ENCODE measurements at regions not wholly inside any gene's neighbourhood (a gene's known extent, or its start where the extent isn't known, plus 50 kb on each side); places are given as distances from the start of the nearest gene placed in this dataset.

GRCh38 chr4:18077808-18078207 is 56.3 kb upstream of the LCORL start:
- TF ChIP-seq, protein P1, sequence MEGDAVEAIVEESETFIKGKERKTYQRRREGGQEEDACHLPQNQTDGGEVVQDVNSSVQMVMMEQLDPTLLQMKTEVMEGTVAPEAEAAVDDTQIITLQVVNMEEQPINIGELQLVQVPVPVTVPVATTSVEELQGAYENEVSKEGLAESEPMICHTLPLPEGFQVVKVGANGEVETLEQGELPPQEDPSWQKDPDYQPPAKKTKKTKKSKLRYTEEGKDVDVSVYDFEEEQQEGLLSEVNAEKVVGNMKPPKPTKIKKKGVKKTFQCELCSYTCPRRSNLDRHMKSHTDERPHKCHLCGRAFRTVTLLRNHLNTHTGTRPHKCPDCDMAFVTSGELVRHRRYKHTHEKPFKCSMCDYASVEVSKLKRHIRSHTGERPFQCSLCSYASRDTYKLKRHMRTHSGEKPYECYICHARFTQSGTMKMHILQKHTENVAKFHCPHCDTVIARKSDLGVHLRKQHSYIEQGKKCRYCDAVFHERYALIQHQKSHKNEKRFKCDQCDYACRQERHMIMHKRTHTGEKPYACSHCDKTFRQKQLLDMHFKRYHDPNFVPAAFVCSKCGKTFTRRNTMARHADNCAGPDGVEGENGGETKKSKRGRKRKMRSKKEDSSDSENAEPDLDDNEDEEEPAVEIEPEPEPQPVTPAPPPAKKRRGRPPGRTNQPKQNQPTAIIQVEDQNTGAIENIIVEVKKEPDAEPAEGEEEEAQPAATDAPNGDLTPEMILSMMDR (IDR thresholded peaks at IDR 0.05; ENCODE audit: low read depth, low read length, missing control alignments): no peak
- DNase-seq (ENCODE audit: low read depth): no peak
- H3K4me3 ChIP-seq (ENCODE audit: low read depth, low read length): no peak overlapping the region

- H3K4me3 ChIP-seq (ENCODE audit: low read depth, low read length): no peak overlapping the region
- TF ChIP-seq, protein P1 (IDR thresholded peaks at IDR 0.05; ENCODE audit: low read depth, low read length, missing control alignments): peak; percentile 49
- no peak for DNase-seq (ENCODE audit: low read depth)
Measured at GRCh38 chr4:18075823-18076433, 54.4 kb upstream of the LCORL start.

GRCh38 chr4:18071894-18072293 is 50.3 kb upstream of the LCORL start:
- no peak overlapping the region for H3K4me3 ChIP-seq (ENCODE audit: low read depth, low read length)
- no peak for DNase-seq (ENCODE audit: low read depth)
- TF ChIP-seq, protein P1 (IDR thresholded peaks at IDR 0.05; ENCODE audit: low read depth, low read length, missing control alignments): no peak

Data from GM12864 (cell line).